Liver (tissue), 7 donors: ENCODE measurements at regions not wholly inside any gene's neighbourhood (a gene's known extent, or its start where the extent isn't known, plus 50 kb on each side); places are given as distances from the start of the nearest gene placed in this dataset.

Source experiments
- DNase-seq: peaks from one replicate; pipeline ENCODE4 v3.0.0-alpha.2; 2017; ENCODE audit warnings: low spot score
- H3K27ac ChIP-seq, 2 donors: one replicate each; pipeline ENCODE4 v1.7.0; 2013; ENCODE audit warnings: inconsistent platforms in 2 of 2, low read length in 2 of 2, control low read depth in 1 of 2, low read depth in 1 of 2, mild to moderate bottlenecking in 1 of 2
- H3K27me3 ChIP-seq, 4 donors: one replicate each; pipeline versions ENCODE4 v1.6.1 to v1.7.0; 2013; ENCODE audit warnings: low read length in 3 of 4, inconsistent platforms in 1 of 4, mild to moderate bottlenecking in 1 of 4, moderate library complexity in 1 of 4; ENCODE audit not compliant: control insufficient read depth in 4 of 4, insufficient read depth in 4 of 4
- H3K36me3 ChIP-seq, 4 donors: one replicate each; pipeline versions ENCODE4 v1.6.1 to v1.7.0; 2013; ENCODE audit warnings: low read length in 3 of 4, mild to moderate bottlenecking in 3 of 4, low read depth in 1 of 4, moderate library complexity in 1 of 4; ENCODE audit not compliant: control insufficient read depth in 4 of 4, insufficient read depth in 3 of 4
- H3K4me1 ChIP-seq, 4 donors: one replicate each; pipeline versions ENCODE4 v1.6.1 to v1.7.0; 2013; ENCODE audit warnings: low read length in 3 of 4, mild to moderate bottlenecking in 3 of 4, moderate library complexity in 1 of 4; ENCODE audit not compliant: control insufficient read depth in 4 of 4, insufficient read depth in 4 of 4
- H3K4me3 ChIP-seq, 3 donors: one replicate each; pipeline versions ENCODE4 v1.6.1 to v1.7.0; 2013; ENCODE audit warnings: low read length in 3 of 3, control low read depth in 1 of 3, low read depth in 1 of 3, mild to moderate bottlenecking in 1 of 3
- H3K9ac ChIP-seq, 2 donors: one replicate each; pipeline ENCODE4 v1.7.0; 2013; ENCODE audit warnings: low read length in 2 of 2, mild to moderate bottlenecking in 2 of 2, moderate library complexity in 2 of 2, control low read depth in 1 of 2, low read depth in 1 of 2
- H3K9me3 ChIP-seq, 4 donors: one replicate each; pipeline versions ENCODE4 v1.6.1 to v1.7.0; 2013; ENCODE audit warnings: low read length in 3 of 4; ENCODE audit not compliant: control insufficient read depth in 4 of 4
- EGR1 ChIP-seq, 2 donors: IDR thresholded peaks; 2 replicates each; pipeline ENCODE4 v1.6.1; 2016 to 2018; ENCODE audit warnings: antibody characterized with exemption in 2 of 2, low read depth in 2 of 2
- FOXA1 ChIP-seq: IDR thresholded peaks from 2 replicates; pipeline ENCODE4 v1.6.1; 2016; ENCODE audit warnings: antibody characterized with exemption
- GABPA ChIP-seq, 2 donors: IDR thresholded peaks in 1 of 2; conservative IDR thresholded peaks in 1 of 2; 2 replicates each; pipeline ENCODE4 v1.6.1; 2016; ENCODE audit warnings: antibody characterized with exemption in 2 of 2, mild to moderate bottlenecking in 1 of 2, moderate library complexity in 1 of 2
- HNF4A ChIP-seq, 2 donors: conservative IDR thresholded peaks; 2 replicates each; pipeline ENCODE4 v1.6.1; 2016; ENCODE audit warnings: antibody characterized with exemption in 2 of 2, mild to moderate bottlenecking in 2 of 2
- MAX ChIP-seq: IDR thresholded peaks from 2 replicates; pipeline ENCODE4 v1.6.1; 2016; ENCODE audit warnings: antibody characterized with exemption
- NR2F2 ChIP-seq: IDR thresholded peaks from 2 replicates; pipeline ENCODE4 v1.6.1; 2016; ENCODE audit warnings: antibody characterized with exemption
- RAD21 ChIP-seq, 2 donors: IDR thresholded peaks; 2 replicates each; pipeline ENCODE4 v1.6.1; 2016; ENCODE audit warnings: antibody characterized with exemption in 2 of 2, mild to moderate bottlenecking in 2 of 2
- TAF1 ChIP-seq: conservative IDR thresholded peaks from 2 replicates; pipeline ENCODE4 v1.6.1; 2016; ENCODE audit warnings: antibody characterized with exemption, mild to moderate bottlenecking
- YY1 ChIP-seq: IDR thresholded peaks from 2 replicates; pipeline ENCODE4 v1.6.1; 2016; ENCODE audit warnings: antibody characterized with exemption, mild to moderate bottlenecking
- WGBS: extraction: QIAGEN DNeasy Blood & Tissue Kit; methylation state at CpG from one replicate; pipeline ENCODE4 v1.1.7; 2013; 5-methylcytosine and 5-hydroxymethylcytosine counted together
- TF ChIP-seq, protein P1 (sequence below): IDR thresholded peaks from 2 replicates; pipeline ENCODE4 v1.6.1; 2016; ENCODE audit warnings: antibody characterized with exemption
- TF ChIP-seq, protein P2 (sequence below): IDR thresholded peaks from 2 replicates; pipeline ENCODE4 v1.6.1; 2016; ENCODE audit warnings: antibody characterized with exemption, mild to moderate bottlenecking
- donor health status: healthy.
- donor health status: healthy.
- donor health status: healthy.
- donor health status: healthy.

DNA sequence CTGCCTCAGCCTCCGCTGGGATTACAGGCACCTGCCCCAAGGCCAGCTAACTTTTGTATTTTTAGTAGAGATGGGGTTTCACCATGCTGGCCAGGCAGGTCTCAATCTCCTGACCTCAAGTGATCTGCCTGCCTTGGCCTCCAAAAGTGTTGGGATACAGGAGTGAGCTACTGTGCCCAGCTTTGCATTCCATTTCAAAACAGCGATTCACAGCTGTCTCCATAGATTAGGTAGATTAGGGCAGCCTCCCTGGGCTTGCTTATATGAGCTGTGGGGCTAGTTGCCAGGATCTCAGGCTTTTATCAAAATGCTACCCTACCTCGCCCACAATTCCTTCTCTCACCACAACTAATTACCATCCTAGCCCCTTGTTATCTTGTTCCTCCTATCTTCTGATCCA lies 176.4 kb upstream of the ZKSCAN2 start:
- no peaks in the 10 kb centered on the region for H3K4me1 ChIP-seq
- H3K9me3 ChIP-seq: no peaks in the 10 kb centered on the region
- TF ChIP-seq YY1: no peak
- TF ChIP-seq, protein P1, sequence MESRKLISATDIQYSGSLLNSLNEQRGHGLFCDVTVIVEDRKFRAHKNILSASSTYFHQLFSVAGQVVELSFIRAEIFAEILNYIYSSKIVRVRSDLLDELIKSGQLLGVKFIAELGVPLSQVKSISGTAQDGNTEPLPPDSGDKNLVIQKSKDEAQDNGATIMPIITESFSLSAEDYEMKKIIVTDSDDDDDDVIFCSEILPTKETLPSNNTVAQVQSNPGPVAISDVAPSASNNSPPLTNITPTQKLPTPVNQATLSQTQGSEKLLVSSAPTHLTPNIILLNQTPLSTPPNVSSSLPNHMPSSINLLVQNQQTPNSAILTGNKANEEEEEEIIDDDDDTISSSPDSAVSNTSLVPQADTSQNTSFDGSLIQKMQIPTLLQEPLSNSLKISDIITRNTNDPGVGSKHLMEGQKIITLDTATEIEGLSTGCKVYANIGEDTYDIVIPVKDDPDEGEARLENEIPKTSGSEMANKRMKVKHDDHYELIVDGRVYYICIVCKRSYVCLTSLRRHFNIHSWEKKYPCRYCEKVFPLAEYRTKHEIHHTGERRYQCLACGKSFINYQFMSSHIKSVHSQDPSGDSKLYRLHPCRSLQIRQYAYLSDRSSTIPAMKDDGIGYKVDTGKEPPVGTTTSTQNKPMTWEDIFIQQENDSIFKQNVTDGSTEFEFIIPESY: no peak
- WGBS: 58% methylated on average over 3 of the region's 3 CpGs
- no peaks in the 10 kb centered on the region for H3K36me3 ChIP-seq
- no peak overlapping the region for H3K9ac ChIP-seq
- H3K27ac ChIP-seq: no peak overlapping the region
- H3K4me3 ChIP-seq: no peak overlapping the region
- DNase-seq: no peak
- H3K27me3 ChIP-seq: no peaks in the 10 kb centered on the region

DNA sequence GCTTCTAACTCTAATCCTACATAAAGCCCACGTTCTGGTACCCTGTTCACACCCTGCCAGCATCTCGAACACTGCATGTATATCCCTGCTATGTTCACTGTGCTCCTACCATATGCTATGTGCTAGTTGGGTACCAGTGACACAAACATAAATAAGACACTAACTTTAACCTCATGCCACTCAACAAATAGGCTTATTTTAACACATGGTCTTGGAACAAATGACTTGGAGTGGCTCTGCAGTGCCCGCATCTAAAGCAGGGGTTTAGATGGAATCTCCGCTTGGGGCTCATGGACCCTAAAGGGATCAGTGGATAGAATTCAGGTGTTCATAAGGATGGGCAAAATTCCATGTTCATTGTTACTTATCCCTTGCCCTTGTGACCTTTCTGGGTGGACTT lies 175.7 kb upstream of the ZKSCAN2 start:
- TF ChIP-seq FOXA1 (no peak), GABPA (IDR thresholded peaks at IDR 0.05 in 1 of 2, conservative IDR thresholded peaks at IDR 0.05 in 1 of 2) (no peak), HNF4A (conservative IDR thresholded peaks at IDR 0.05) (no peak), RAD21 (IDR thresholded peaks at IDR 0.05) (no peak), MAX (no peak), NR2F2 (no peak), EGR1 (IDR thresholded peaks at IDR 0.05; ENCODE audit: low read depth in 2 of 2) (no peak)
- TF ChIP-seq, protein P2, sequence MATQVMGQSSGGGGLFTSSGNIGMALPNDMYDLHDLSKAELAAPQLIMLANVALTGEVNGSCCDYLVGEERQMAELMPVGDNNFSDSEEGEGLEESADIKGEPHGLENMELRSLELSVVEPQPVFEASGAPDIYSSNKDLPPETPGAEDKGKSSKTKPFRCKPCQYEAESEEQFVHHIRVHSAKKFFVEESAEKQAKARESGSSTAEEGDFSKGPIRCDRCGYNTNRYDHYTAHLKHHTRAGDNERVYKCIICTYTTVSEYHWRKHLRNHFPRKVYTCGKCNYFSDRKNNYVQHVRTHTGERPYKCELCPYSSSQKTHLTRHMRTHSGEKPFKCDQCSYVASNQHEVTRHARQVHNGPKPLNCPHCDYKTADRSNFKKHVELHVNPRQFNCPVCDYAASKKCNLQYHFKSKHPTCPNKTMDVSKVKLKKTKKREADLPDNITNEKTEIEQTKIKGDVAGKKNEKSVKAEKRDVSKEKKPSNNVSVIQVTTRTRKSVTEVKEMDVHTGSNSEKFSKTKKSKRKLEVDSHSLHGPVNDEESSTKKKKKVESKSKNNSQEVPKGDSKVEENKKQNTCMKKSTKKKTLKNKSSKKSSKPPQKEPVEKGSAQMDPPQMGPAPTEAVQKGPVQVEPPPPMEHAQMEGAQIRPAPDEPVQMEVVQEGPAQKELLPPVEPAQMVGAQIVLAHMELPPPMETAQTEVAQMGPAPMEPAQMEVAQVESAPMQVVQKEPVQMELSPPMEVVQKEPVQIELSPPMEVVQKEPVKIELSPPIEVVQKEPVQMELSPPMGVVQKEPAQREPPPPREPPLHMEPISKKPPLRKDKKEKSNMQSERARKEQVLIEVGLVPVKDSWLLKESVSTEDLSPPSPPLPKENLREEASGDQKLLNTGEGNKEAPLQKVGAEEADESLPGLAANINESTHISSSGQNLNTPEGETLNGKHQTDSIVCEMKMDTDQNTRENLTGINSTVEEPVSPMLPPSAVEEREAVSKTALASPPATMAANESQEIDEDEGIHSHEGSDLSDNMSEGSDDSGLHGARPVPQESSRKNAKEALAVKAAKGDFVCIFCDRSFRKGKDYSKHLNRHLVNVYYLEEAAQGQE: no peak
- no peaks in the 10 kb centered on the region for H3K36me3 ChIP-seq
- no peak overlapping the region for H3K27ac ChIP-seq
- 68% methylated on average over 4 of the region's 4 CpGs for WGBS
- no peaks in the 10 kb centered on the region for H3K27me3 ChIP-seq
- no peak overlapping the region for H3K9ac ChIP-seq
- DNase-seq: no peak
- no peaks in the 10 kb centered on the region for H3K4me1 ChIP-seq
- H3K9me3 ChIP-seq: peaks cover 0 to 1% (median under 1%) of the 10 kb centered on the region in 4 donors
- no peak overlapping the region for H3K4me3 ChIP-seq

DNA sequence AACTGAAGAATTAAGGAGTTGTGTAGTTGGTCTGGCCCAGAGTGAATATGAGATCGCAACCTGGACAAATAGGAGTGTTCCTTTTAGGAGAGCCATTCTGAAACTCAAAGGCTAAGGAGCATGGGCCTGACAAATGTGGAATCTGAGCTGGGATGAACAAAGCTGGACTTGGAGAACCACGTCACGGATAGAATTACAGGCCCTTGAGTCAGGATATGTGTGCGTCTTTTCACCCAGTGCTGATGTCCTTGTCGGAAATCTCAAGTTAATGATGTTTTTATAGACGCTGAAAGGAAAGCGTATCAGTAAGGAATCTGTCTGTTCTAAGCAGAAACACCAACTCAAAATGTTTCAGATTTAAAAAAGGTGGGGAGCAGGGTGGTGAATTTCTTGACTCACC lies 173.8 kb upstream of the ZKSCAN2 start:
- no peak for DNase-seq
- H3K27me3 ChIP-seq: no peaks in the 10 kb centered on the region
- no peak overlapping the region for H3K4me3 ChIP-seq
- peaks cover 0 to 5% (median 5%) of the 10 kb centered on the region in 4 donors for H3K9me3 ChIP-seq
- no peaks in the 10 kb centered on the region for H3K36me3 ChIP-seq
- TF ChIP-seq RAD21 (IDR thresholded peaks at IDR 0.05): no peak
- TF ChIP-seq FOXA1: no peak
- TF ChIP-seq HNF4A (conservative IDR thresholded peaks at IDR 0.05): no peak
- TF ChIP-seq TAF1: no peak
- no peak overlapping the region for H3K9ac ChIP-seq
- H3K4me1 ChIP-seq: no peaks in the 10 kb centered on the region
- H3K27ac ChIP-seq: no peak overlapping the region
- 89% methylated on average over 7 of the region's 7 CpGs for WGBS
